GM23338 (cell line): ENCODE measurements at regions not wholly inside any gene's neighbourhood (a gene's known extent, or its start where the extent isn't known, plus 50 kb on each side); places are given as distances from the start of the nearest gene placed in this dataset.
"Not testable (repeated sequence)": the region's sequence is repeated elsewhere in the genome, so short reads cannot be mapped to it uniquely, and the experiment has no call there.

Experiments used
- ATAC-seq: fragments of 200-7000 bp; cut with Tn5 transposase; 3 replicates; pipeline ENCODE4 v1.9.1; 2020
- DNase-seq: peaks from one replicate; pipeline ENCODE4 v3.0.0-alpha.2; 2015; ENCODE audit warnings: low spot score
- H2AFZ ChIP-seq: fragments of 200-600 bp; sonication (generic); 2 replicates; pipeline ENCODE4 v1.8.0; 2016; ENCODE audit warnings: antibody characterized with exemption, mild to moderate bottlenecking, moderate library complexity
- H3F3A ChIP-seq: fragments of 200-600 bp; sonication (generic); replicated peaks from 2 replicates; pipeline ENCODE4 v1.8.0; 2017; ENCODE audit warnings: antibody characterized with exemption, mixed run types, low read depth
- H3K27ac ChIP-seq: fragments of 200-600 bp; sonication (generic); 2 replicates; pipeline ENCODE4 v1.6.1; 2016; ENCODE audit warnings: low read depth
- H3K27me3 ChIP-seq: fragments of 200-600 bp; sonication (generic); 2 replicates; pipeline ENCODE4 v1.8.0; 2016; ENCODE audit warnings: mild to moderate bottlenecking, mixed run types, moderate library complexity; ENCODE audit not compliant: insufficient read depth
- H3K36me3 ChIP-seq: fragments of 200-600 bp; sonication (generic); 2 replicates; pipeline ENCODE4 v1.8.0; 2016; ENCODE audit warnings: mild to moderate bottlenecking; ENCODE audit not compliant: insufficient read depth
- H3K4me1 ChIP-seq: fragments of 200-600 bp; sonication (generic); 2 replicates; pipeline ENCODE4 v1.8.0; 2016; ENCODE audit warnings: mild to moderate bottlenecking, moderate library complexity; ENCODE audit not compliant: insufficient read depth
- H3K4me2 ChIP-seq: fragments of 200-600 bp; sonication (generic); 2 replicates; pipeline ENCODE4 v1.7.1; 2017; ENCODE audit warnings: mixed run types
- H3K4me3 ChIP-seq: fragments of 200-600 bp; sonication (generic); 2 replicates; pipeline ENCODE4 v1.6.1; 2016; ENCODE audit warnings: mixed run types
- H3K79me2 ChIP-seq: fragments of 200-600 bp; sonication (generic); replicated peaks from 2 replicates; pipeline ENCODE4 v1.8.0; 2017; ENCODE audit warnings: mild to moderate bottlenecking; ENCODE audit not compliant: insufficient read depth
- H3K9me2 ChIP-seq: fragments of 200-600 bp; sonication (generic); 2 replicates; pipeline ENCODE4 v1.8.0; 2017; ENCODE audit not compliant: insufficient read depth
- H4K20me1 ChIP-seq: fragments of 200-600 bp; sonication (generic); replicated peaks from 2 replicates; pipeline ENCODE4 v1.8.0; 2017; ENCODE audit warnings: mild to moderate bottlenecking; ENCODE audit not compliant: insufficient read depth
- H3K27ac Mint-ChIP-seq: 2 replicates; pipeline ENCODE4 v1.8.0; 2020; ENCODE audit warnings: inconsistent platforms, mild to moderate bottlenecking, moderate library complexity, mixed read lengths
- H3K27me3 Mint-ChIP-seq: 3 replicates; pipeline ENCODE4 v1.8.0; 2022; ENCODE audit warnings: low read depth, mild to moderate bottlenecking, moderate library complexity, mixed read lengths, inconsistent platforms; ENCODE audit not compliant: insufficient read depth, poor library complexity
- H3K36me3 Mint-ChIP-seq: 3 replicates; pipeline ENCODE4 v1.8.0; 2021; ENCODE audit warnings: low read depth, mild to moderate bottlenecking, inconsistent platforms, moderate library complexity, mixed read lengths
- H3K4me1 Mint-ChIP-seq: 3 replicates; pipeline ENCODE4 v1.8.0; 2020; ENCODE audit warnings: mild to moderate bottlenecking, inconsistent platforms, mixed read lengths
- H3K4me3 Mint-ChIP-seq: 3 replicates; pipeline ENCODE4 v1.8.0; 2021; ENCODE audit warnings: moderate library complexity, mild to moderate bottlenecking, inconsistent platforms, mixed read lengths
- H3K9me3 Mint-ChIP-seq: 3 replicates; pipeline ENCODE4 v1.8.0; 2020; ENCODE audit warnings: moderate library complexity, mild to moderate bottlenecking, inconsistent platforms, mixed read lengths
- CREB1 ChIP-seq: fragments of 250-450 bp; sonication (Bioruptor Pico); IDR thresholded peaks from 2 replicates; pipeline ENCODE4 v1.5.0; 2020; ENCODE audit warnings: low read depth, mild to moderate bottlenecking, moderate library complexity
- CTCF ChIP-seq, 2 experiments: fragments of 200-600 bp in 1 of 2; sonication (generic) in 1 of 2; conservative IDR thresholded peaks; 2 replicates each; pipeline versions ENCODE4 v1.5.1 to v1.6.1; 2016 to 2017; ENCODE audit warnings: antibody characterized with exemption in 2 of 2, low read depth in 2 of 2, mild to moderate bottlenecking in 2 of 2, moderate library complexity in 1 of 2
- EZH2 ChIP-seq: fragments of 200-600 bp; sonication (generic); IDR thresholded peaks from one replicate; pipeline ENCODE4 v1.8.0; 2017; ENCODE audit warnings: antibody characterized with exemption, mild to moderate bottlenecking, low read depth; ENCODE audit not compliant: unreplicated experiment
- EZH2phosphoT487 ChIP-seq: fragments of 200-600 bp; sonication (generic); IDR thresholded peaks from one replicate; pipeline ENCODE4 v1.8.1; 2018; ENCODE audit warnings: antibody characterized with exemption; ENCODE audit not compliant: unreplicated experiment
- JUNB ChIP-seq: IDR thresholded peaks from one replicate; pipeline ENCODE4 v1.6.1; 2016; ENCODE audit warnings: antibody characterized with exemption; ENCODE audit not compliant: unreplicated experiment
- NANOG ChIP-seq: IDR thresholded peaks from 2 replicates; pipeline ENCODE4 v1.6.1; 2016; ENCODE audit warnings: antibody characterized with exemption, borderline replicate concordance
- POLR2AphosphoS5 ChIP-seq: IDR thresholded peaks from 2 replicates; pipeline ENCODE4 v1.6.1; 2016; ENCODE audit warnings: antibody characterized with exemption, low read depth
- REST ChIP-seq: IDR thresholded peaks from one replicate; pipeline ENCODE4 v1.6.1; 2018; ENCODE audit warnings: antibody characterized with exemption; ENCODE audit not compliant: unreplicated experiment
- STAT1 ChIP-seq: IDR thresholded peaks from one replicate; pipeline ENCODE4 v1.6.1; 2016; ENCODE audit warnings: antibody characterized with exemption; ENCODE audit not compliant: unreplicated experiment
- ZNF331 ChIP-seq: fragments of 250-450 bp; sonication (Bioruptor Pico); IDR thresholded peaks from 2 replicates; pipeline ENCODE4 v1.5.0; 2020; ENCODE audit warnings: low read depth, mild to moderate bottlenecking, moderate library complexity

- not testable (repeated sequence) for H3K27ac Mint-ChIP-seq, H2AFZ ChIP-seq, H3K27me3 Mint-ChIP-seq, H3K79me2 ChIP-seq, H3K4me1 ChIP-seq, H3F3A ChIP-seq, H4K20me1 ChIP-seq, H3K27me3 ChIP-seq, H3K36me3 ChIP-seq, H3K9me3 Mint-ChIP-seq, DNase-seq, H3K27ac ChIP-seq, H3K9me2 ChIP-seq, H3K4me2 ChIP-seq, H3K36me3 Mint-ChIP-seq, ATAC-seq, H3K4me3 ChIP-seq, H3K4me1 Mint-ChIP-seq, H3K4me3 Mint-ChIP-seq
Measured at GRCh38 chr18:22534706-22535105, 117.0 kb upstream of the CTAGE1 start.

- no peak overlapping the region for H3K4me2 ChIP-seq
- 0 out of 2 replicates have a peak overlapping the region, but pooled peaks have one; percentile 28 for H2AFZ ChIP-seq
- no peaks in the 10 kb centered on the region for H3K27me3 ChIP-seq
- H3K27me3 Mint-ChIP-seq = no peaks in the 10 kb centered on the region
- H3K36me3 ChIP-seq = no peaks in the 10 kb centered on the region
- no peaks in the 10 kb centered on the region for H3K9me2 ChIP-seq
- H3K27ac ChIP-seq = no peak overlapping the region
- H3K9me3 Mint-ChIP-seq = peaks cover 3% of the 10 kb centered on the region; the same call in 2 of the 3 replicates
- no peaks in the 10 kb centered on the region for H4K20me1 ChIP-seq
- DNase-seq = no peak
- H3K36me3 Mint-ChIP-seq = no peaks in the 10 kb centered on the region
- H3K27ac Mint-ChIP-seq = no peak overlapping the region
- ATAC-seq = no peak
- no peaks in the 10 kb centered on the region for H3K4me1 ChIP-seq
- TF ChIP-seq STAT1 = no peak
- TF ChIP-seq REST = no peak
- TF ChIP-seq ZNF331 (CRISPR knock-in tag) = no peak
- no peak for TF ChIP-seq CTCF (conservative IDR thresholded peaks at IDR 0.05; ENCODE audit: low read depth in 2 of 2)
- TF ChIP-seq EZH2phosphoT487 = no peak
- TF ChIP-seq POLR2AphosphoS5 = no peak
- TF ChIP-seq CREB1 = no peak
- no peak for TF ChIP-seq JUNB
- no peak for TF ChIP-seq NANOG
- no peak for TF ChIP-seq EZH2
- H3K79me2 ChIP-seq = no peaks in the 10 kb centered on the region
- H3K4me1 Mint-ChIP-seq = no peaks in the 10 kb centered on the region; the same call in 2 of the 3 replicates
- H3K4me3 Mint-ChIP-seq = no peak overlapping the region
- H3F3A ChIP-seq = no peaks in the 10 kb centered on the region
- H3K4me3 ChIP-seq = no peak overlapping the region
Measured at GRCh38 chr18:22536558-22536957, 118.8 kb upstream of the CTAGE1 start.
